Erythroblast (primary cell): ENCODE measurements at regions not wholly inside any gene's neighbourhood (a gene's known extent, or its start where the extent isn't known, plus 50 kb on each side); places are given as distances from the start of the nearest gene placed in this dataset.

ENCODE experiments used
- GATA1 ChIP-seq: IDR thresholded peaks from 2 replicates; pipeline ENCODE4 v1.6.1; 2011; ENCODE audit warnings: low read depth, mild to moderate bottlenecking, control low read depth, low read length, moderate library complexity
- POLR2A ChIP-seq: IDR thresholded peaks from 2 replicates; pipeline ENCODE4 v1.6.1; 2011; ENCODE audit warnings: mild to moderate bottlenecking, low read length

GRCh38 chr2:128580988-128581848 is 262.6 kb upstream of the HS6ST1 start:
- TF ChIP-seq POLR2A (no peak), GATA1 (no peak)
